NCI-H748 (cell line): ENCODE measurements at regions not wholly inside any gene's neighbourhood (a gene's known extent, or its start where the extent isn't known, plus 50 kb on each side); places are given as distances from the start of the nearest gene placed in this dataset.

Experiments used
- DNase-seq: peaks from one replicate; lab custom pipeline; 2025; ENCODE audit not compliant: unreplicated experiment; lab: John Stamatoyannopoulos, UW

DNA sequence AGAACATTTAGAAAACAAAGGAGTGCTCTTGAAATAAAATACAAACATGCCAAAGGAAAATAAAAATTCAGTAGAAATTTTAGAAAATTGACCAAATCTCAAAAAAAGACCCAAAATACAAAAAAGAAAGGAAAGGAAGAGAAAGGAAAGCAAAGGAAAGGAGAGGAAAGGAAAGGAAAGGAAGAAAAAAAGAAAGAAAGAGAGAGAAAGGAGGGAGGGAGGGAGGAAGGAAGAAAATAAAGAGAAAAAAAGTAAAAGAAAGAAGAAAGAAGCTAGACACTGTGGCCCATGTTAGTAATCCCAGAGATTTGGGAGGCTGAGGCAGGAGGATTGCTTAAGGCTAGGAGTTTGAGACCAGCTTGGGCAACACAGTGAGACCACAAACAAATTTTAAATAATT, 500.1 kb upstream of the VRK2 start:
- no peak for DNase-seq

DNA sequence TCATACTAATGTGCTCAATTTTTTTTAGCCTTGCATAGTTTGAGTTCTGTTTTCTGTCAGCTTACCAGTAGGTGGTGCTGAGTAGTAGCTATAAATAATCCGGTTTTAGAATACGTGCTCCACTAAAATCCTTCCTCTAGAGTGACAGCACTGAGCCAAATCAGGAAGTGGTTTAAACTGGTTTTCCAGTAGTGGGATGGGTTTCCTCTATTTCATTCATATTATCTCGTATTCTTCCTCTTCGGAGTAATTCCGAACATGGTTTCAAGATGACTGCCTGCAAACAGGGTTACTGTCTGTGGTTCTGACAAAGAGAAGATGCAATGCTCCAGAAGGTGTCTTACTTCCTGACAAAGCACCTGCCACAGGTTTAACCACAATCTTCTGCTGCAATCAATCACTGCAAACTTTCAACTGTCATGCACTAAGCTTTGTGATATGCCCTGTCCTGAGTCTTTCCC, 496.9 kb upstream of the VRK2 start:
- peak; percentile 28 for DNase-seq

- DNase-seq, result no peak
These were observed 495.7 kb upstream of the VRK2 start for GRCh38 chr2:57550912-57551311.

DNA sequence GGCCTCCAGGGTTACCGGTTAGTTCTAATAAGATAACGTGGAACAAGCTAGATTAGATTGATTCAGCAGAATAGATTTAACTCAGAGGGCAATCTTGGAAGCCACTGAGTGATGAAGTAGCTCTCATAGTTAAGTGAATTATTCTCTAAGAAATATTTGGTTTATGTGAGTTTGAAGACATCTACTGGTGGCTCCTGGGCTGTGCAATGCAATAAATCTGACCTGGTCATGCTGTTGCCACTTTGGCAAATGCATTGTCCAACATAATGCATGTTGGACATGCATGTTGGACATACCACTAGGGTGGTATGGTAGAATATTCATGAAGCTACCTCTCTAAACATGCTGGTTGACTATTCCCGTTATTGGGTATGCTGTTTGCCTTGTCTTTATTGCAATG, 493.7 kb upstream of the VRK2 start:
- DNase-seq, result no peak

DNA sequence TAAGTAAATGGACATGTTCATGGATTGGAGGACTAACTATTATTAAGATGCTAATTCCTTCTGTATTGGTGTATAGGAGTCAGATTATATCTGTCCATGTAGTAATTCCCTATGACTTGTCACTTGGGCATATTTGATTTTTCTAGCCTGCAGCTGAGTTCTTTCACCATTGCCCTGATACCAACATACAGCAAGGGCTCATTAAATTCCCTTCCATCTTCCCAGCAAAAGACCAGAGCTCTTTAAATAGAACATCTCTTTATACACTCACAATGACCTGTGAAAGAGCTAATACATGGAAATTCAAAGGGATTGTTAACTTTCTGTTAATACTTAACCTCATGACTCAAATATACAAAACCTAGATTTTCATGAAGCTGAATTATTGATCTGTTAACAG, 492.3 kb upstream of the VRK2 start:
- no peak for DNase-seq

DNA sequence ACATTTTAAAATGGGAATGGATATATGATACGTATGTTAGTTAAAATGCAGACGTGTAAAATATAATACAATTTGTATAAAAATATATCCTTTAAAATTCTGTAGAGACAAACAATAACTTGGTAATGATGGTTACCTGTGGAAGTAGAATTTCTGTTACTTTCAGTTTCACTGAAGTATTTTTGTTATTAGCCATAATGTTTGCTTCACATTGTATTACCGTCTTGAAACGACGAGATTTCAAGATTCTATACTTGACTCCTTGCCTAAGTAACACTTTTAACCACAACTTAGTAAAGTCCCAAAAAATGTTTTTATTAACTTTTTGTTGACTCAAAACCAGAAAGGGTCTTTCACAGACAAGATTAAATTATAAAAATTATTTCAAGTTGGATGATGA, 488.3 kb upstream of the VRK2 start:
- no peak for DNase-seq

GRCh38 chr2:57562495-57562894, 484.1 kb upstream of the VRK2 start:
- no peak for DNase-seq

DNA sequence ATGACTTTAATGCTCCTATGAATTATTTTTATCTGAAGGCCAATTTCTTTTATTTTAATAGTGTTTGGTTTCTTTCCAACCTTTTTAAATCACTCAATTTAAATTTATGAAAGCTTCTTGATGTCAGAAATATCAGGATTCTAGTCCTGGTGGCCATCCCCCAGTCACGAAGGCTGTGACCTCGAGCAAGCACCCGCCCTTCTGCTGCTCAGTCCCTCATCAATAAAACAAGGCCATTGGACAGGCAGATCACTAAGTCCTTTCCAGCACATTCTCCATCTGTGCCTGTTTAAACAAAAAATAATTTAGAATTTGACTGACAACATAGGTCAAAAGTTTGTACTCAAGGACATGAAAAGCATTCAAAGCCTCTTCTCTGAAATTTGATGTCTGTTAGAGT, 483.6 kb upstream of the VRK2 start:
- DNase-seq, result no peak

- no peak for DNase-seq
These were observed 479.4 kb upstream of the VRK2 start for GRCh38 chr2:57567245-57567644.

GRCh38 chr2:57569396-57569795, 477.2 kb upstream of the VRK2 start:
- DNase-seq, result no peak

GRCh38 chr2:57570961-57571360, 475.6 kb upstream of the VRK2 start:
- no peak for DNase-seq

DNA sequence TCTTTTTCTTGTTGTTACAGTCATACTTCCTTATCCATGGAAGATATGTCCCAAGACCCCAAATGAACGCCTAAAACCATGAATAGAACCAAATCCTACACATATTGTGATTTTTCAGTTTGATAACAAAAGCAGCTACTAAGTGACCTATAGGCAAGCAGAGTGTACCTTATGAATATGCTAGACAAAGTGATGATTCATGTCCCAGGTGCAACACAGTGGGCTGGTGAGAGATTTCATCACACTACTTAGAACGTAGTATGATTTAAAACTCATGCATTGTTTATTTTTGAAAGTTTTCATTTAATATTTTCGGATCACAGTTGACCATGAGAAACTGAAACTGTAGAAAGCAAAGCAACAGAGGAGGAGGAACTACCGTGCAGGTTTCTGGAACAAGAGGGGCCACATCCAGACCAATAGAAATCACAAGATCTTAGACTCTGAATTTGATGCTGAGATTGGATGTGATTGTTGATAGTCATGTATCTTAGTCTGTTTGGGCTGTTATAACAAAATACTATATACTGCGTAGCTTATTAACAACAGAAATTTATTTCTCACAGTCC, 470.8 kb upstream of the VRK2 start:
- DNase-seq, result no peak

GRCh38 chr2:57576983-57577382, 469.6 kb upstream of the VRK2 start:
- no peak for DNase-seq

DNA sequence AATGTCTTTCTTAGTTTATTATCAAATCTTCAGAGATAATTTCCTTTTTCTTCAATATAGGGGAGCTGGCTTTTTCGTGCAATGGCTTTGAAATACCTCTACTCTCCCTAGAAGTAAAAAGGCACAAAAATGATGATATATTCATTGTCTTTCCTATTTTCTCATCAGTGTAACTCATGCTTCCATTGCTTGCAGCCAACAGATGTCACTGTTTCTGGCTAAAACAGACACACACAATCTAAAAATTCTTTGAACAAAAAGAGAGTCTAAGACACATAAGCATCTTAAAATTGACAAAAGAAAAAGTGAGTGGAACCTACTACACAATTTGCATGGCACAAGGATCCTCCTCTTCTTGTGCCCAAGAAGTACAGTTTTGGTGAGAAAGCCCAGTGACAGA, 448.7 kb upstream of the VRK2 start:
- DNase-seq, result no peak

DNA sequence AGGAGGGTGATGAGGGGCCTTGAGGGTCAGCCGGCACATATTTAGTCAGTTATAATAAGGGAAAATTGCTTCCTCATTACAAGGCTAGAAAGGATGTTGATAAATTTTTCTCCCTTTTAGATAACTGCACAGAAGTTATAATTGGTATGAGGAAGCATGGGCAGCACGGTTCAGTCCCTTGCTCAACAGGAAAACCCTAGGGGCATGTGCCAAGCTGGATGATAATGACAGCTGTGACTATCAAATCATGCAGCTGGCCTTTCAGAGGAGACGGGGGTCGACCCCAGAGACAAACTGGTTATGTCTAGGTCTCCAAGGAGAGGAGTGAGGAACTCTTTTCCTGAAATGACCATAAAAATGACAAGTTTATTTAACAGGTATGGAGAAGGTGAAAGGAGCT, 448.1 kb upstream of the VRK2 start:
- DNase-seq, result no peak

GRCh38 chr2:57602733-57603132, 443.9 kb upstream of the VRK2 start:
- DNase-seq, result no peak

DNA sequence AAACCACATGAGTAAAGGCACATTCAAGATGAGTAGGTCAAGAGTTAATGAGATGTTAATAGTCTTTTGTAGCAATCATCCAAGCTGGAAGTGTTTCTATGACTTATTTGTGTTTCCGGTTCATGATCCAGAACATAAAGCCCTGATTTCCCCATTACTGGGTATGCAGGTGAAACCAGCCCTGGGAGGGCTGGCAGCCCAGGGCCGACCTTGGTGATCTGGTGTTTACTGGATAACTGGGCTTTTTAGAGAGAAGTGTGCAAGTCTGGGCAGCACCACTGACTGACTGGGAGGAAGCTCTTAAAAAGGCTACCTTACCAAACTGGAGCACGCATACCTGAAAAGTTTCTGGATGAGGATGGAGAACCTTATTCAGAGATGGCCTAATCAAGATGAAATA, 431.6 kb upstream of the VRK2 start:
- no peak for DNase-seq

- DNase-seq, result no peak
These were observed 430.6 kb upstream of the VRK2 start for GRCh38 chr2:57615855-57616556.

- no peak for DNase-seq
These were observed 429.3 kb upstream of the VRK2 start for GRCh38 chr2:57617318-57617717.

DNA sequence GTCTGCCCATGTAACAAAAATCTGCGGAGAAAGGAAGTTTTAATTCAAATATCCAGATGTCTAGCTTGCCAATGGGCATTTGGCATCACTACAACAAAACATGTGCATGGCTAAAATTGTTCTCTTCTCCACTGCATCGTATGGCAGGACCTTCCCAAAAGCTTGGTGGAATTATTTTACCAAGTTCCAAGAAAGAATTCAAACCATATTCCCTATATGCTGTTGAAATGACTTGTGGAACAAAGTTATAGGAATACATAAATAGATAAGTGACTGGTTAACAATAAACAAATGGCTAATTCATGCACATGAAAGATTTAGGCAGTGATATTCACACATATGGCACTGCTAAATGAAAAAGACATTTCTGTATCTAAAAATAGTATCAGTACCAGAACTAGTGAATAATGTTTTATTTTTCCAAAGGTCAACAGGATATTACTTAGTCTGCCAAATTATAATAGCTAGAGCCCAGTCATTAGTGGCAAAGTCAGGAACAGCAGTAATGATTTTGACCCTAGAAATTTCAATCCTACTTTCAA, 425.4 kb upstream of the VRK2 start:
- DNase-seq, result no peak

DNA sequence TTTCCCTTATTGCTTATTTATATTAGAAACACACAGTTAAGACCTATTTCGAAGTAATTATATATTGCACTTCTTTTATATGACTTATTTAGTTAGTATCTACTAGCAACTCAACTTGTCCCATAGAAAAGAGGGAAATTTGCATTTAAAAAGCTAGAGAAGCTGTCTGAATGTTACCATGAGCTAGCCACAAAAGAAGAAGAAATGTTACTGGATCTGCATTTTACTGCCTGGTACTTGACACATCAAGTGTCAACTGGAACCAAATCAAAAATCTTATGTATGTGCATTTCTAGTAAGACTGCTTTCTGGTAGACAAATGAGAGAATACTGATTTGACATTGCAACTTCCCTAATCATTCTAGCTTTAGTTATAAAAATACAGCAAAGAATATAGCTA, 424.6 kb upstream of the VRK2 start:
- DNase-seq, result no peak

DNA sequence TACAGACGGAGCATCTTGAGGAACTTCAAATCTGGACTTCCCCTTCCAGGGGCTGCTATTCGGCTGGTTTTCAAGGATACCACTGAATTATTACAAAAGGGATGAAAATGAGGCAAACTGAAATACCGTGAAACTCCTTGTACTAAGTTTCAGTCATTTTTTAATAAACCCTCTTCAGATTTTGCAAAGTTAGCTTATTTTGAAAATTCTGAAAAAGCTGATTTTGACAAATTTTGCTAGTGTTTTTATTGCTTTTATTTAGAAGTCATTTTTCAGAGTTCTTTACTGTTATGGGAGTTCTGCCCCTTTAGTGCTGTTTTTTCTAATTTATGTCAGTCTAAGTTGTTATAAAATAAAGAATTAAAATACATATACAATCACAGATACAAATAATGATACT, 390.4 kb upstream of the VRK2 start:
- no peak for DNase-seq

DNA sequence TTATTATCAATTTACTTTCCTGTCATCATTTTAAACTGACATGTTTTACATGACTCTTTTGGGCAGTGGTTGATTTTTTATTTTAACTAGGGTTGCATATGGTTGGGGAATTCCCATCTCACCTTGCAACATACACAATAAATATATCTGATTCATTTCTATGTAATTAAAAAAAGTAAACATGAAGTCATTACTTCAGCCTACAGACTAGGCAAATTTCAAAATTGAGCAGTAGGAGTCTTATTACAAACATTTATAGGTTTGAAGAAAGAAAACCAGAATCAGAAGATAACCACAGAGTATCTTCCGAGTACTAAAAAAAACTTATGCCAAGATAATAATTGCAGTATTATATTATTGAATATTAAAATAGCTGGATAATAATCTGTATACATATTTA, 377.0 kb upstream of the VRK2 start:
- DNase-seq, result no peak
